Fibroblast of upper back skin (primary cell): ENCODE measurements at regions not wholly inside any gene's neighbourhood (a gene's known extent, or its start where the extent isn't known, plus 50 kb on each side); places are given as distances from the start of the nearest gene placed in this dataset.
A peak's percentile ranks its signal among the peaks of the same experiment; 100 is the strongest.
"Not testable (repeated sequence)": the region's sequence is repeated elsewhere in the genome, so short reads cannot be mapped to it uniquely, and the experiment has no call there.

Source experiments
- DNase-seq: peaks from one replicate; pipeline ENCODE4 v3.0.0-alpha.2; 2013

DNA sequence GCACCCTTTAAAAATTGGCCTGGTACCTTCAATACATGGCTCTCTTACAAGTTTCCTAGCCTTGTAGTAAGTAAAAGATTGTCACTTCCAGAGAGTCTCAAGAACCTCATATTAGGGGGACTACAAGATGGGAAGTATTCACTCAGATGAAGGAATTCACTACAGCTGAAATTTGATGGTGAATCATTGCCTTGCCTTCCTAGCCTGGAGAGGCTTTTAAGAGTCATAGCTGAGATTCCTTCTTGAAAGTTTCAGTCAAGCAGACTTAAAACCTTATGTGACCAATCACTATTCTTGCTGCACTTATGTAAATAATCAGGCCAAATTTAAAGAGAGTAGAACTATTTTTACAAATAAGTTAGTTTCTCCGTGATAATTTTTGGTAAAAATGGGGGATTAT is 451.6 kb downstream of the TRHDE start:
- peak; percentile 3 for DNase-seq

DNA sequence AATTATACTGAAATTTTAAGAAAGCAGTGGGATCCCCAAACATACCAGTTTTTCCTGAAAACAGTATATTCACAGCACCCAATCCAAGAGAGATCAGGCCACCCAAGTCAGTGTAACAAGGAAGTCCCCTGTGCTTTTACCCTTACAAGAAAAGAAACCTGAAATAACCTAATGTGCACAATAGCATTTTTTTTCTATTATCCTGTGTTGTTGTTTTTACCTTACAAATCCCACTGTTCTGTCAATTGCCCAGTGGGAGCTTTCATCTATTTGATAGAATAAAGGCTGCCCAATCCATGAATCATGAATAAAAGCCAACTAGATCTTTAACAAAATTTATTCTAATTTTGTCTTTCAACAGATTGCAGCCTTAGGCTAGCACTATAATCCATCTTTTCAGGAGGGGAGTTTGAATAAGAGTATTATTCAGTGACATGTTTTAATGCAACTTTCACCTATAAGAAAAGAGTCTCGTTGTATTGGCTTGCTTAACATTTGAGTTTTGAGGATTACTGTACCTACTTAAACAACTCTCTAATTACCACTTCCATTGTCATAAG is 457.4 kb downstream of the TRHDE start:
- DNase-seq, result no peak

DNA sequence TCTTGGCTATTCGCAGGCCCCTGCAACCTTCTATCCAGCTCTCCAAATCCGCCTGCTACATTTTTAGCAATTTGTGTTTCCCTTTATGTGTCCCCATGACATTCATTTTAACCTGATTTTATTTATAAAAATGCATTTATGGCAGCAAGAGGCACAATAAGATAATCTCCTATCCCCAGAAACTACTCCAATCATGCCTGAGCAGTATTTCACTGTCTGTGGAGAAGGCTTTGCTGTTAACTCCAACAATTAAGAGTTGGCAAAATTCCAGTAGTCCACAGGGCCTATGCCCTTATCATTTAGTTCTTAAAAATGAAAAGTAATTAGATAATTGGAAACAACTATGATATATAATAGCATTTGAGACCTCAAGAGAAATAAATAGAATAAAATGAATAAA is 462.4 kb downstream of the TRHDE start:
- no peak for DNase-seq

DNA sequence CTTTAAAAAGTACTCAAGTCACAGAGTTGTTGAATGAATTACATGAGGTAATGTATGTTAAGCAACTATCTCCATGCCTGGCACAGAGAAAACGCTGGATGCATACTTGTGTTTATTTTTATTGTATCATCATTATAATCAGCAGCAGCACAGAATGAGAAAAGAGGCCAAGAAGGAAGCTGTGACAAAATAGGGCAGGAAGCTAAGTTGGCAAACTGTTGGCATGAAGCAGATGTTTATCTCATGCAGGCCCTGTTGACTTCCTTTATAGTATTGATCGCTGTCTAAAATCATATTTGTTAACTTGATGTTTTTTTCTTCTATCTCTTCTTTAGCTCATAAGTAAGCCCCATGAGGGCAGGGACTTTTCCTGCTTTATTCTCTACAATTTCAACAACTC is 466.6 kb downstream of the TRHDE start:
- DNase-seq, result no peak

DNA sequence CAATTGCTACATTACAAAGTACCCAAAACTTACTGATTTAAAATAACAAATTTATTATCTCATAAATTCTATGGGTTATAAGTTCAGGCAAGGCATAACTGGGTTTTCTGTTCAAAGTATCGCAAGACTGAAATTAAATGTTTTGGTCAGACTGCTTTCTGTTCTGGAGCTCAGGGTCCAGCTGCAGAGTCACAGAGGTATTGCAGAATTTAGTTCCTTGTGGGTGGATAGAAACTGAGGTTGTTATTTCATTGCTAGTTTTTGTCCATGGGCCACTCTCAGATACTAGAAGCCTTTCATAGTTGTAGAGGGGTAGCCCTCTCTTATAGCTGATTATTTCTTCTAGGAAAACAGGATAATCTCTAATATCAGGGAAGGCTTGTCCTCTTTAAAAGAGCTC is 467.9 kb downstream of the TRHDE start:
- DNase-seq, result no peak

DNA sequence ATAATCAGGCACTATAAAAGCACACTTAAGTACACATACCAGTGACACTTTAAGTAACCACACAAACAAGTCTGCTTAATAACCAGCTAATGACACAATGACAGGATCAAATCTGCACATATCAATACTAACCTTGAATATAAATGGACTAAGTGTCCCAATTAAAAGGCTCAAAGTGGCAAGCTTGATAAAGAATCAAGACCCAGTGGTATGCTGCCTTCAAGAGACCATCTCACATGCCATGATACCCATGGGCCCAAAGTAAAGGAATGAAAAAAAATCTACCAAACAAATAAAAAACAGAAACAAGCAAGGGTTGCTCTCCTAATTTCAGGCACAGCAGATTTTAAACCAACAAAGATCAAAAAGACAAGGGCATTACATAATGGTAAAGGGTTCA is 470.4 kb downstream of the TRHDE start:
- DNase-seq, result no peak

DNA sequence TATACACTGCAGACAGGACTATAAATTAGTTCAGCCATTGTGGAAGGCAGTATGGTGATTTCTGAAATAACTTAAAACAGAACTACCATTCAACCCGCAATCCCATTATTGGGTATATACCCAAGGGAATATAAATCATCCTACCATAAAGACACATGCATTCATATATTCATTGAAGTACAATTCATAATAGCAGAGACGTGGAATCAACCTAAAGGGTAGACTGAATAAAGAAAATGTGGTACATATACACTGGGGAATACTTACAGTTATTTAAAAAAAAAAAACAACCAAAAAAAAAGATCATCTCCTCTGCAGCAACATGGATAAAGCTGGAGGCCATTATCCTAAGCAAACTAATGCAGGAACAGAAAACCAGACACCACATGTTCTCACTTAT is 473.9 kb downstream of the TRHDE start:
- DNase-seq, result no peak

DNA sequence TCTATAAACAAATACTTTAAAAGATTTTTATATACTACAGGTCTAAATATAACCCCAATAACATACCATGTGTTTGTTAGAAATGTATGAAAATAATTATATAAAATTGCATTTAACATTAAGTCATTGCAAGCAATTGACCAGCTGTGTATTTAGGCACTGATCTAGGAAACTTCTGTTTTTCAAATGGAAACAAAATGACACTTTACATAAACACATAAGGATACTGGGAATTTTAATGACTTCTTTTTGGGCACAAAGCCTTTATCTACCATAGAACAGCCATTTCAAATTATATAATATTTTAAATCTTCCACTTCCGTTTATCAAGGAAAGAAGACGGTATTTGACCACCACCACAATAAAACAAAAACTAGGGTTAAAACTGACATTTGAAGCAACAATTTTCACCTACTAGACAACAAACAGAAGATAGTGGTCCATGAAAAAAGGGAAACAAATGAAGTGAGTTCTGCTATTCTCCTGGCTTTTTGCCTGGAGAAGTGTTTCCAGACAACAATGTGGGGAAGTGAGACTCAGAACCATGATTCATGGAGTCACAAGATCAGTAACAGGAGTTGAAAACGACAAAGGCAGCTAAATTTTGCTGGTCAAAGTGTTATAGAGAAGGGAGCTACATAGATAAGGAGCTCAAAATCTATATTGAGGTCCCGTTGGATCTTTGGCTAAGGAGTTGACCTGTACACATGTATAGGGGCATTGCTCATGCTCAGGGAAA is 475.1 kb downstream of the TRHDE start:
- no peak for DNase-seq

DNA sequence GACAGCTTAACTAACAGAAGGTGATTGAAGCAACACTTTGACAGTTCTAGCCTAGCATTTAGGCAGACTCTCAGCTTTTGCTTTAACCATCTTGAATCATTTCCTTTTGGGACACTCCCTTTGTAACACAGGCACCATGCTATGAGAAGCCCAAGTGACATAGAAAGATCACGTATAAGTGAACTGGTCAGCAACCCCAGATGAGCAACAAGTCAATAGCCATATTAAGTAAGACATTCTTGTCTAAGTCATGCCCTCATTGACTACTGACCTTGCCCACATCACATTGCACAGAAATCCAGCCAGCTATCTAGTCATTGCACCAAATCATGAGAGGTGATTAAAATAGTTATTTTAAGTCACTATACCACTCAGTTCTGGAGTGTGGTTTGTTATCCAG is 476.8 kb downstream of the TRHDE start:
- DNase-seq, result no peak

DNA sequence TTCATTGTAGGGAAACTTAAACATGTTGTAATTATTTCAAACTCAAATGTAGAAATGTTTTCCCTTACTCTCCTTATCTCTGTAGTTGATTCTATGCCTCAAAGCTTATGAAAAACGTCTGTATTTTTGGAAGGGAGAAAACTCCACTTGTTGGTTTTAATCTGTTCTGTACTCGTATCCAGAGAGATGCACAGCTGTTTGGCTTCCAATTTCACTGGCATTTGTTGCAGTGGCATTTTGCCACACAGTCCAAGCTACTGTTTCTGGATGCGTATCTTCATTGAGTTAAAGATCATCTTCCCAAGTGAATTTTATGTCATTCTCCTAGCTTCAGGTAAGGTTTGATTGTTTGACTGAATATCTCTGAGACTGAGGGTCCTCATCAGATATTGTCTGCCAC is 481.4 kb downstream of the TRHDE start:
- DNase-seq, result no peak

DNA sequence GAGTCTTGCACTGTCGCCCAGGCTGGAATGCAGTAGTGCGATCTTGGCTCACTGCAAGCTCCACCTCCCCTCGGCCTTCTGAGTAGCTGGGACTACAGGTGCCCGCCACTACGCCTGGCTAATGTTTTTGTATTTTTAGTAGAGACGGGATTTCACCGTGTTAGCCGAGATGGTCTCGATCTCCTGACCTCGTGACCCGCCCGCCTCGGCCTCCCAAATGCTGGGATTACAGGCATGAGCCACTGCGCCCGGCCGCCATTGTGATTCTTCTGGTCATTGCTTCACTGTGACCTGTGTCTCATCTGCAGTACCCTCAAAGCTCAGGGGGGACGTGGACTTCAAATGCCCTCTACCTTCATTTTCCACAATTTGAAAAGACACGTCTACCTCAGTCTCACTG is 481.9 kb downstream of the TRHDE start:
- DNase-seq, result not testable (repeated sequence)

DNA sequence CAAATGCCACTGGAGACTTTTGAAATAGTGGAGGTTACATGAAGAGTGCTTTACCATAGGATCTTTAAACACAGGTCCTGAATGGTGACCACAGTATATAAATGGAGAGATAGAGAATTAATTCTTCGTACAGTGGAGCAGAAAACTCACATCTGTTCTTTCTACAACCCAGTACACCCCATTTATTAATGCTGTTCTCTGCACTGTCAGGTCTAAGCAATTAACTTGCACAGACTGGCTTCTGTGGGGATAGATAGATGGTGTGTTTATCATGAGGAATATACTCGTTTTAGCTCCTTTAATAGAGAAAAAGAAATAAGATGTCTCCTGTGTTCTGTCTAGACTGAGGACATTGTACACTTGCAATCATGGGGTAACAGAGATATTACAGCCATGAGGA is 494.3 kb downstream of the TRHDE start:
- no peak for DNase-seq

DNA sequence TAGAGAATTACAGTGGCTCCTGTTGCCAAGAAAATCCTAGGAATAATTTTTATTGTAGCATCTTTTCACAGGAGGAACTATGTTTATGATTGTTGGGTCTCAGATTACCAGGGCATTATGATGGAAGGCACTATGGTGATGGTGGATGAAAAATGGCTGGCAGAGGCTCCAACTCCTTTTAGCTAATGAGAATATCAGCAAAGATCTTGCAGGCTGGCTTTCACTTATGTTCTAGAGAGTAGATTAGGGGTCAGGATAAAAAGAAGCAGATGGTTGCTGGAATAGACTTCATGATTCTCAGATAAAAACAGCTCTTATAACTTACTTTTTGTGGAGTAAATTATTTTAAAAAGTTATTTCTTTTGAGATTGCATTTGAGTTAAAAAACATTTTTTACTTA is 501.9 kb downstream of the TRHDE start:
- DNase-seq, result no peak

DNA sequence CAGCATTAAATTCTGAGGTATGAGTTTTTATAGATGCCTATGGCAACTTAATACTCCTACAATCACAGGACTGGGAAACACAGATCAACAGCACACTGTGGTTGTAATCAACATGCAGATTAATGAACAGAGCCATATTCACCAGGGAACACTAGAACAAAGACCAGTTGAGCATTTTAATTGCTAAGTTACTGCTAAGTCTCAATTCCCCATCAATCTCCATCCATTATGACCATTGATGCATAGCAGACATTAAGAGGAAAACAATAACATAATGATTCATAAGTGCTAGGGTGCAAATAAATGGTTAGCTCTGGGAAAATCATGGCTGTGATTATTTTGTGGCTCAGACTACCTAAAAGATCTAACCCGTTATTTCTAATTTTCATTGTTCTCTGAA is 505.6 kb downstream of the TRHDE start:
- no peak for DNase-seq

DNA sequence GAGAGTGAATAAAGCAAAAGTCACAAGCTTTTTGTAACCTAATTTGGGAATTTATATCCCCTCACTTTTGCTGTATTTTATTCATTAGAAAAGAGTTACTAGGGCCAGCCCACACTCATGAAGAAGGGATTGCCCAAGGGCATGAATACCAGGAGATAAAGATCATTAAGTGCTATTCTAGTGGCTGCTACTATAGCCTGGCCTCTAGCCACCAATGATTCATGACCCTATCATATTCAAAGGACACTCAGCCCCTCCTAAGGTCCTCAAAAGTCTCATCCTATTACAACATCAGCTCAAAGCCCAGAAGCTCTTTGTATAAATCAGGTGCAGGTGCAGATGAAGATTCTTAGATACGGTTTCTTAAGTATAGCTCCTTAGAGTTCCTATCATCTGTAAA is 518.1 kb downstream of the TRHDE start:
- no peak for DNase-seq

DNA sequence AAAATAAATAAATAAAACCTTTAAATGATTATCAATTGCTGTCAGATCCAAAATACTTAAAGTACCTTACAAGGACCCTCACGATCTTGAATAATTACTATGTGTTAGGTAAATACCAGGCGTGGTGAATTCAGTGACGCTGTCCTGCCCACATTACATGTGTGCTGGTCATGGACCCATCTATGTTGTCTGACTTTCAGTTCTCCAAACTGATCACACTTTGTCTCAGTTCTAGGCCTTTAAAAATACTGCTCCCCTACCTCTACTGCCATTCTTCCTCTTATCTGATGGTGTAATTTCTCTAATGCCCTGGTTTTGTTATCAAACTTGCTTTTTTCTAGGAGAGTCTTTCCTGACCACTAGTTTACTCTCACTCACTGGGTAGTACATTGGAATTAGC is 520.7 kb downstream of the TRHDE start:
- no peak for DNase-seq

DNA sequence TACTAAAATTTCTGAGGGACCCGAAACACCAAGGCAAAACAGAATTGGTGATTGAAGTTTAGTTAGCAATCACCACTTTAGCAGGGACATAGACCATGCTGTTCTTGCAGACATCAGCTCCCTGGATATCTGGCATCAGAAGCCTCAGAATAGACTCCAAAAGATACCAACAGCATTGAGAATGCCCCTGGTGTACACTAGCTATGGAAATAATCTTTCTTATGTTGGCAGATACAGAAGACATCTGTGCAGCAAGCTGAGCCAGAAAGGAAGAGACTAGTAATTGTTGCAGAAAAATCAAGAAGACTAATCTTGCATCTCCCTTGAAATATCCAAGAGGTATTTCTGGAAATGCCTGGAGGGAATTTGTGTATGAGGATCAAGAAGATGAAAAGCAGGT is 521.6 kb downstream of the TRHDE start:
- DNase-seq, result no peak

DNA sequence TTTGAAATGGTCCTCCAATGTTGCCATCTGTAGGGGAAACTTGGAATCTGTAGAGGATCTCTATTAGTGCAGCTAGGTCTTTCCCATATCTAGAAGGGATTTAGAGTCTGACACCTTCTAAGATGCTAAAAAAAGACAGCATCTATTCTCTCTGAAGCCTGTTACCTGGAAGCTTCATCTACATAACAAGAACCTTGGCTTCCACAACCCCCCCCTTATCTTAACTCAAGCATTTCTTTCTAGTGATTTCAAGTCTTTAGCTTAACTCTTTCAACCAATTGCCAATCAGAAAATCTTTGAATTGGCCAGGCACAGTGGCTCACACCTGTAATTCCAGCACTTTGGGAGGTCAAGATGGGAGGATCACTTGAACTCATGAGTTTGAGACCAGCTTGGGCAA is 543.3 kb downstream of the TRHDE start:
- no peak for DNase-seq

DNA sequence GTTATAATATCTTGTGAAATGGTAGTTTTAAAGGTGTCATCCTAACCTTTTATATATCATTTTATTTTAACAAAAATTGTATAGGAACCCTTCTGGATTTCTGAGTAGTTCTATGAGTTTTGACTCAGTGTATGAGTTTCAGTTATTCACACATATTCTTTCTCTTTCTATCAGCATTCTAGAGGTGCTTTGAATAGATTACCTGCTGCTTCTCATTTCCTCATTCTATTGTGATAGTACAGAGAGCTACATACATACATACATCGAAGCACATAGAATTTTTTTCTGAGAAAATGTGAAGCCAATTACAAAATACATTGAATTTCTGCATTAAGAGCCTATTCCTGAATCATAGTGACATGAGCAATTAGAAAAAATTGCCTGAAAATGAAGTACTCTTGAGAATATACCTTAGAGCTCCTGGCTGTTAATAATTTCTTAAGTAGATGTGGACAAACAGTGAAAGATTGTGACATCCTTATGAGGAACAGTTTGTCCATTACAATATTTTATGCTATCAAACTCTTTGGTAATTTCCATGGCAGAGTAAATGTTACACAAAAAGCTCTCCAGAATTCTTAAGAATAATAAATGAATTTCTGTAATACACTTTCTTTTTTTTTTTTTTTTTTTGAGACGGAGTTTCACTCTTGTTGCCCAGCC is 556.6 kb downstream of the TRHDE start:
- no peak for DNase-seq

DNA sequence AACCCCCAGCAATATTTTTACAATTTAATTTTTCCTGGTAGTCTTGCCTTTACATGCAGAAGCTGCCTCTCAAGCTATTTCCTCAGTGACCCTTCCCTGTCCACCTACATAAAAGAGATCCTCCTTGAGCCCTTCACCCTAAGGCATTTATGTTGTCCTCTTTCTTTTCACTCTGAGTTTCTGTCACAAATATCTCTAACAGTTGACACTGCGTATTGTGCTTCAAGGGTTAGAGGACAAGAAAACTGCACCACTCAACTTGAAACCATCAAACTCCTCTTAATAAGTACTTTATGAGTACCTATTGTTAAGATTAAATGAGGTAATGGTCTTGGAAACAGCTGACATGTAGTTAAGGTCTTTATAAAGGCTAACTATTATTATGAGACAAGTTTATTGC is 557.7 kb downstream of the TRHDE start:
- no peak for DNase-seq

DNA sequence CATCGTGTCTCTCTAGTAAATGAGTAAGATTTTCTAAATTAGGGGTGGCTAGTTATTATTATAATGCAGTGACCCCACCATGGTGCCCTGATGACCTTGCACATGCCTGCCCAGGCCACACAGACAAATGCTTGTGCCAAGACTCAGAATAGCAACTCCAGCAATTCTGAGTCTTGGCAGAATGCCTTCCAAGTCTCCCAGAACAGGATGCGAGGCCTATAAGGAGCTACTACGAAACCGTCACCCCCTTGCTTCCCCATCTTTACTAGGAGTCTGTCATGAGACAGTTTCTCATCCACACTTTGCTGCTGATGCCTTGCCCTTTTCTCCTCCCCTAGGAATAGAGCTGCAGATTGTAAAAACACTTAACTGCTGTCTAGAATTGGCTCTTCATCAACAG is 559.9 kb downstream of the TRHDE start:
- DNase-seq, result no peak

DNA sequence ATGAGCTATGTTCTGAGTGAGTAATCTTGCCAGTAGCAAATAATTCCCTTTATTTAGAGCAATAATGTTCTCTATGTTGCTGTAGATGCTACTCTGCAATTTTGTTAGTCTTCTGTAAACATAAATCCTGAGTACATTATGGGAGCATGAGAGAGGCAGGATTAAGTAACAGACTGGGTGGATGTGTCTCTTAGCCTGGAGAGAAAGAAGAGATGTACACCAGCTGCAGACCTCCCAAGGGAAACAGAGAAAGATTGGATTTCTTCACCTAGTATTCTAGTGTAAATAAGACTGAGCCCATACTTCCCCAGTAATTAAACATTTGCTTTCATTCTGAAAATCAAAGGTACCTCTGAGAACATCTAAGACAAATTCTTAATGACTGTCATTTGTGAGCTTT is 564.0 kb downstream of the TRHDE start:
- no peak for DNase-seq

DNA sequence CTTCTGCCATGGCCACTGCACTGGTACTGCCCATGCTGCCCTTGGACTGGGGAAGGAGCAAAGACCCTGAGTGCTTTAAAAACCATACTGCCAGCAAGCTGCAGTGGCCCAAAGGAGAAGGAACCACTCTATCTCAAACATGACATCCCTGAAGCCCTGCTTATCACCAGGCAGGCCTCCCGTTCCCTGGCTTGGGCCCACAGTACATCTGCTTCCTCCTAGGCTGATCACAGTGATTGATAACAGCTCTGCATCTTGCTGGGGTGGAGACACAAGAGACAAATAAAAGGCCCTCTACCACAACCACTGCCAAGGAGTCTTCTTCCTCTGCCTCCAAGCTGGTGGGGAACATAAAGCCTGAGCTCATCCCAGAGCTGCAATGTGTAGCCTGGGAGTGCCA is 567.5 kb downstream of the TRHDE start:
- no peak for DNase-seq

DNA sequence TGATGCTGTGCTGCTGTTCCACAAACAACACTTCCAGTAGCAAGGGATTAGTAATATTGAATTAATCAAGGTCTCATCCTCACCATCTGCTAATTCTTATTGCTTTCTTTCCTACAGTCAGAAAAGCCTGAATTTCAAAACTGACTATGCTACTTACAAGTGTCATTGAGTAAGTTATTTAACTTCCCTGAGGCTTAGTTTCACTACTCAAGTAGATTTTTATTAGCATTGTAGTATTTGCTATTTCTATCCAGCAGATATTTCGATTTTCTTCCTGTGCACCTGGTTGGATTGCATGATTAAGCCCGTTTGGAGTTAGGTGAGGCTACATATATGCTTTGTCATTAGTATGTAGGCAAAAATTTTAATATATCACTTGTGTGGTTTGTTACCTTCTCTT is 591.5 kb downstream of the TRHDE start:
- no peak for DNase-seq

DNA sequence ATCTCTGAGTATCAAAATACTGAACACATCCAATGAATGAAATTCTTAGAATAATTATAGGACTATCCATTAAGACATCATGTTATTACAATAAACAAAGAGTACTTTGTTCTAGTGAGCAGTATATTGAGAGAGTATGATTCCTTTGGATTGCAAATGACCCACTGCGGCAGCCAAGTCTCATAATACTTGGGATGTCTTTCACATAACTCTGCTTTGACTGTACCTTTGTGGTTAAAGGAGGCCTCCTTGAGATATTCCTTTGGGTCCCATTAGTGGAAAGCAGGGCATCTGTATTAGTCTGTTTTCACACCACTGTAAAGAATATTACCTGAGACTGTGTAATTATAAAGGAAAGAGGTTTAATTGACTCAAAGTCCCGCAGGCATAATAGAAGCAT is 593.8 kb downstream of the TRHDE start:
- no peak for DNase-seq
